Activated naive CD8-positive, alpha-beta T cell treated with anti-CD3 and anti-CD28 coated beads, Interleukin-2, amount 50 U/mL, for 24 hours (primary cell): ENCODE measurements at regions not wholly inside any gene's neighbourhood (a gene's known extent, or its start where the extent isn't known, plus 50 kb on each side); places are given as distances from the start of the nearest gene placed in this dataset.

Experiments
- ATAC-seq: fragments of 150-1000 bp; cut with Tn5 transposase; one replicate; pipeline ENCODE4 v1.10.0; 2021
- DNase-seq: peaks from one replicate; pipeline ENCODE4 v3.0.0; 2021
- H3K27ac Mint-ChIP-seq: one replicate; pipeline ENCODE4 v1.8.0; 2021; ENCODE audit warnings: mild to moderate bottlenecking, mixed read lengths
- H3K27me3 Mint-ChIP-seq: one replicate; pipeline ENCODE4 v1.8.0; 2021; ENCODE audit warnings: mixed read lengths
- H3K36me3 Mint-ChIP-seq: one replicate; pipeline ENCODE4 v1.8.0; 2021; ENCODE audit warnings: low read depth, mixed read lengths
- H3K4me1 Mint-ChIP-seq: one replicate; pipeline ENCODE4 v1.8.0; 2021; ENCODE audit warnings: mixed read lengths
- H3K4me3 Mint-ChIP-seq: one replicate; pipeline ENCODE4 v1.8.0; 2021; ENCODE audit warnings: mild to moderate bottlenecking, moderate library complexity, mixed read lengths
- H3K9me3 Mint-ChIP-seq: one replicate; pipeline ENCODE4 v1.8.0; 2021; ENCODE audit warnings: mixed read lengths

DNA sequence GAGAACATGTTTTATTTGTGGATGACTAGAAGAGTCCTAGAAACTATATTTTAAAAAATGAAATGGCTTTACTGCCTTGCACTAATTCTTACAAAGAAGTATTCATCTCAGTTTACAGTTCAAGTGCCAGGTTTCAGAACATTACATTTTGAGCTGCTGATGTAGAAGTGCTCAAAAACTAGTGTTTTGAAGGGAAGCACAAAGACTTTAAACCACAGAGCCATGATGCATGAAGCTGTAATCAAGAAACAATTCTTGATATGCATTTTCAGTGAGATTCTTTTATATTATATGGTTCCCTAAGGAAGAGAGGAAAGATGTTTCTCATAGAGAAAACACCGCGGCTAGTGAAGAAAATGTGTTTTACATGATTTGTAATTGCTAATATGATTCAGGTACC lies 1163.0 kb downstream of the RAPGEF2 start:
- Mint-ChIP-seq H3K27ac (no peak overlapping the region), H3K4me1 (no peaks in the 10 kb centered on the region), H3K27me3 (no peaks in the 10 kb centered on the region), H3K4me3 (no peak overlapping the region), H3K9me3 (peaks cover 4% of the 10 kb centered on the region), H3K36me3 (no peaks in the 10 kb centered on the region)
- DNase-seq (no peak), ATAC-seq (no peak)

DNA sequence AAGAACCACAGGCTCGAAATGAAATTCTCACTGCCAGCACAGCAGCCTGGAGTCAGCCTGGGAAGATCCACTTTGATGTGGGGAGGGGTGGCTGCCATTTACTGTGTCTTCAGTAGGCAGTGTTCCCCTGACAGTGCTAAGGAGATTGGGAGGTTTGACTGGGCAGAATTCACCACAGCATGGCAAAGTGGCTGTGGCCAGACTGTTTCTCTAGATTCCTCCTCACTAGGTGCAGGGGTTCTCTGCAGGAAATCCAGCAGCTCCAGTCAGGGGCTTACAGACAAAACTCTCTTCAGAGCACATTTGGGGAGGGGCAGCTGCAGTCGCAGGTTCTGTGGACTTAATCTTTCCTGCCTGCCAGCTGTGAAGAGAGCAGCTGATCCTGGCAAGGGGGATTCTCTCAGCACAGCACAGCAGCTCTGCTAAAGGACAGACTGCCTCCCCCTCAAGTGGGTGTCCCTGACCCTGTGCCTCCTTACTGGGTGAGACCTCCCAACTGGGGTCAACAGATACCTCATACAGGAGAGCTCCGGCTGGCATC lies 1174.0 kb downstream of the RAPGEF2 start:
- Mint-ChIP-seq H3K4me3 (no peak overlapping the region), H3K4me1 (no peaks in the 10 kb centered on the region), H3K9me3 (peaks cover 35% of the 10 kb centered on the region), H3K36me3 (no peaks in the 10 kb centered on the region), H3K27me3 (no peaks in the 10 kb centered on the region), H3K27ac (no peak overlapping the region)
- DNase-seq, result no peak
- no peak for ATAC-seq

DNA sequence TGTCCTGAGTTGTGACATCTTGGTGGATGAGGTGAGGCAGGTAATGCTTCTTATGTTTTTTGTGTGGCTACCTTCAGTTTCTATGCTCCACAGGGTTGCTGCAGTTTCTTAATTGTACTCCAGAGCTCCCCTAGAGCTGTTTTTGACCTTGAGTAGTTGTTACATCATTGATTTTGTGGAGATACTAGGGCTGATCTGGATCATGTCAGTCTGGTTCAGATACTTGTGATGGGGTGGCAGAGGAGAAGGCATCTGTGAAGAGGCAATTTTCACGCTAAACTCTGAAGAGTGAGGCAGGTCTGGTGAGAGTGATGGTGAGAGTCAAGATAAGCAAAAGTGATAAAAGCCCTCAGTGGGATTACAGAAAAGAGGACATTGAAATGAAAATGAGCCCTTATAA lies 1180.2 kb downstream of the RAPGEF2 start:
- ATAC-seq (no peak), DNase-seq (no peak)
- no peaks in the 10 kb centered on the region for H3K36me3 Mint-ChIP-seq
- no peaks in the 10 kb centered on the region for H3K4me1 Mint-ChIP-seq
- no peak overlapping the region for H3K27ac Mint-ChIP-seq
- H3K9me3 Mint-ChIP-seq, result peaks cover 35% of the 10 kb centered on the region
- H3K4me3 Mint-ChIP-seq, result no peak overlapping the region
- H3K27me3 Mint-ChIP-seq, result no peaks in the 10 kb centered on the region

DNA sequence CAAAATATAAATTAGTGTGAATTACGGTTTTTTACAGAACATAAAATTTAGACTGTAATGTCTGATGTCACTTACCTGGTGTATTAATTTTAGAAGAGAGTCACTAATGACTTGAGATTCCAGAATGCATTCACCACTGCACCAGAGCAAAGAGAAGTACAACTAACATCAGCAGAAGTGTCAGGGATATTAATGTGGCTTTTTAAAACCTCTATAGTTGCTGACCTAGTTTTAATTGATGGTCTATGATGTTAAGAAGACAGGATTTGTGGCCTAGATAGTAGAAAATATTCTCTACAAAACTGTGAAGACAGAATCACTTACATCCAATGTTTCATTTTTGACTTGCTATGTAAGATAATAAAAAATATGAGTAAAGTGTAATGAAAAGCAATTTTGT lies 1181.6 kb downstream of the RAPGEF2 start:
- no peaks in the 10 kb centered on the region for H3K36me3 Mint-ChIP-seq
- H3K27me3 Mint-ChIP-seq, result no peaks in the 10 kb centered on the region
- ATAC-seq, result no peak
- no peak for DNase-seq
- no peak overlapping the region for H3K27ac Mint-ChIP-seq
- H3K4me3 Mint-ChIP-seq, result no peak overlapping the region
- H3K4me1 Mint-ChIP-seq, result no peaks in the 10 kb centered on the region
- peaks cover 35% of the 10 kb centered on the region for H3K9me3 Mint-ChIP-seq

DNA sequence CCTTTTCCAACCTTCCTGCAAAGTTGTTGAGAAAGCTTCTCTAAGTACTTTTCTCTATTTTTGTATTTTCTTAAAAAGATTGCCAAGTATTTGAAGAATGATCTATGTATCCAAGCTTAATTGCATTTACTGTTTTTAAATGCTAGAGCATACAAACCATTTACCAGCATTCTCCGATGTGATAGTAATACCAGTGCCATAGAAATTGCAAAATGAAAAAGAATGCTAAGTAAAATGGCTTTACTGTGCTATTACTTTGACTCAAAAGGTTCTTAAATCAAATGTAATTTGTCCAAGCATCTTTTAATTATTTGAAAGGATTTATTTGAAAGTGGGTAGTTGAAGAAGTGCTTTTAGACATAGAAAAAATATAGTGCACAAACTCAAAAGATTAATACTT lies 1183.2 kb downstream of the RAPGEF2 start:
- Mint-ChIP-seq H3K27me3 (no peaks in the 10 kb centered on the region), H3K4me1 (no peaks in the 10 kb centered on the region), H3K27ac (no peak overlapping the region), H3K9me3 (peaks cover 27% of the 10 kb centered on the region), H3K36me3 (no peaks in the 10 kb centered on the region), H3K4me3 (no peak overlapping the region)
- DNase-seq (no peak), ATAC-seq (no peak)

DNA sequence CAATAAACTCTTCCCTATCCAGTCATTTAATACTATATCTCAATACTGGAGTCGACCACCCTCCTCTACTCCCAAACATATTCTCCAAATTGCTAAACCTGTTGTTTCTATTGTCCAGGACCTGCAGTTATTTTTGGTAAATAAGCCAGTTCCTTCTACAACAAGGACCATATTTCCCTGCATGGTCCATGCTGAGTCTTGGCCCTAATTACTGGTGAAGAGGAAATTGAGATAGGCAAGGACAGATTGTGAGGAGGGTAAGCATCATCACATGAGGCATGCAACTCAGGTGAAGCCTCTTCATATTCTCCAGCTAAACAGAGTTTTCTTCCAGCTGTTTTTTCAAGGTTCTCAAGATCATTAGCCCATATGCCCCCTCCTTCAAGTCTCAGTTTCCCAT lies 1193.6 kb downstream of the RAPGEF2 start:
- Mint-ChIP-seq H3K4me1 (no peaks in the 10 kb centered on the region), H3K4me3 (no peak overlapping the region), H3K27me3 (no peaks in the 10 kb centered on the region), H3K36me3 (no peaks in the 10 kb centered on the region), H3K9me3 (peaks cover 11% of the 10 kb centered on the region), H3K27ac (no peak overlapping the region)
- no peak for ATAC-seq
- DNase-seq, result no peak

DNA sequence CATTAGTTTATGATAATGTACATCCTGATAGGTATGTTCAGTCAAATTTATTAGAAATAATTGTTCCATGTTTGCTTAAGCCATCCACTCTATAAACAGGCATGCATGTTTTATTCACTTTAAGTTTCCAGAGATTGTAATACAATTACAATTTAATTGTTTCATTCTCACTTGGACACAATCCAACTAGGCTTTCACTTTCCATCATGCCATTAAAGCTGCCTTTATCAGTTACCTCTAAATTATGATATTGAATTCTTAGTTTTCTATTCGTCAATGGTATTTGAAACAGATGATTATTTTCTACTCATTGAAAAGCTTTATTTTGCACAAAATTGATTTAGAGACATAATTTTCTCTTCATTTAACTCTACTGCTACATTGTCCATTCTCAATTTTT lies 1196.3 kb downstream of the RAPGEF2 start:
- Mint-ChIP-seq H3K9me3 (peaks cover 7% of the 10 kb centered on the region), H3K4me1 (no peaks in the 10 kb centered on the region), H3K4me3 (no peak overlapping the region), H3K27ac (no peak overlapping the region), H3K36me3 (no peaks in the 10 kb centered on the region), H3K27me3 (no peaks in the 10 kb centered on the region)
- DNase-seq (no peak), ATAC-seq (no peak)

DNA sequence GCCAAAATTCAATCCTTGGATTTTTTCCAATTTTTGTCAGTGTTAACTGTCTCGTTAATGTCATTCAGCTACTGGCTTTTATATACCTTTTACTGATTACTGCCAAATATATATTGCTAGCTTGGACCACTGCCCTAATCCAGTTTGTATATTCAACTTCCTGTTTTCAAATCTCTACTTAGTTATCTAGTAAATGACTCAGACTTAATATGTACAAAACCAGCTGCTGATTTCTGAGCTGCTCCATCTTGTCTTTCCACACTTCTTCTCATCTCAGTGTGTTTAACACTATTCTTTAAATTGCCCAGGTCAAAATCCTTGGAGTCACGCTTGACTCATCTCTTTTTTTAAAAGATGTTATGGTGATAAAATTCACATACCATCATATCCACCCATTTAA lies 1196.7 kb downstream of the RAPGEF2 start:
- no peaks in the 10 kb centered on the region for H3K4me1 Mint-ChIP-seq
- no peak overlapping the region for H3K4me3 Mint-ChIP-seq
- H3K27me3 Mint-ChIP-seq, result no peaks in the 10 kb centered on the region
- H3K36me3 Mint-ChIP-seq, result no peaks in the 10 kb centered on the region
- ATAC-seq, result no peak
- H3K27ac Mint-ChIP-seq, result no peak overlapping the region
- DNase-seq, result no peak
- peaks cover 7% of the 10 kb centered on the region for H3K9me3 Mint-ChIP-seq

DNA sequence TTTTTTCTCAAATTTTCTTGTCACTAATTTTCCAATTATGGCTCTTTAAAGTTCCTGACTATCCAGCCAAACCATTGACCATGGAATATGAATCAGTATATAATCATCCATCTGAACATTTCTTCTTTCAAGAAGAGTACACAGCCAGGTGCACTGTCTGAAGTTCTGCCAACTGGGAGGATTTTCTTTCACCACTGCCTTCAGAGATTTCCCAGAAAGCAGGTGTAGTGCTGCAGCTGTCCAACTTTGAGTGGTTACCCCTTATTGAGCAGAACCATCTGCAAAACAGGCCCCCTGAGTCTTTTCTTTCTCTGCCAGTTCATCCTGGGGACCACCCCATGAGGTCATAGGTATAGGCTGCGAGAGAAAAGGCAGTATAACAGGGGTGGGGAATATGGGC lies 1213.2 kb downstream of the RAPGEF2 start:
- Mint-ChIP-seq H3K36me3 (no peaks in the 10 kb centered on the region), H3K4me1 (no peaks in the 10 kb centered on the region), H3K27me3 (no peaks in the 10 kb centered on the region), H3K4me3 (no peak overlapping the region), H3K9me3 (peaks cover 5% of the 10 kb centered on the region), H3K27ac (no peak overlapping the region)
- DNase-seq (no peak), ATAC-seq (no peak)

DNA sequence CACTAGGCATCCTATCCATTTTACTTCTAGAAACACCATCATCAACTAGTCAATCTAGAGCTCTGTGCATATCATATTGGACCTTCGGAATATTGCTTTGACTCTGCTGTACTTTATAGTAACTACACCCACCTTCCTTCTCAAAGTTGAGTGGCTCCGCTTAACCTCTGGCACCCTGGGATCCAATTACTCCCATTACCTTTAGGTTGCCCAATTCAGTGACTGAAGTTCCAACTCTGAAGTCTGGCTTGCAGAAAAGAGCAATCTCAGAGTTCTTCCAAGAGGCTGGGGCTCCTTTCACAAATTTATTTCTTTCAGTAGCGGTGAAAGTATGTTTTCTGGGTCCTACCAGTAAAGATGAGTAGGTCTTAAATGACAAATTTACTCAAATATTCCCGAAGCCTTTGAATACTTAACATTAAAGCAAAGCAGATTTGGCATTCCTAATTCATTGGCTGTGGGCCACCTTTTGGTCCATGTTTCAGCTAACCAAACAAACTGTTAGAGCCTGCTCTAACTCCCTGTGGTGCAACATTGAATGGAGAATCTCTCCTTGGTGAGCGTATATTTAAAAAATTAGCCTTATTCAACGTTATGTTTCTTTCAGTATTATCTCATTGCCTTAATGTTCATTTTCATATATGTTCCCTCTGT lies 1215.8 kb downstream of the RAPGEF2 start:
- Mint-ChIP-seq H3K4me3 (no peak overlapping the region), H3K36me3 (no peaks in the 10 kb centered on the region), H3K4me1 (no peaks in the 10 kb centered on the region), H3K9me3 (no peaks in the 10 kb centered on the region), H3K27ac (no peak overlapping the region), H3K27me3 (no peaks in the 10 kb centered on the region)
- ATAC-seq (no peak), DNase-seq (no peak)

DNA sequence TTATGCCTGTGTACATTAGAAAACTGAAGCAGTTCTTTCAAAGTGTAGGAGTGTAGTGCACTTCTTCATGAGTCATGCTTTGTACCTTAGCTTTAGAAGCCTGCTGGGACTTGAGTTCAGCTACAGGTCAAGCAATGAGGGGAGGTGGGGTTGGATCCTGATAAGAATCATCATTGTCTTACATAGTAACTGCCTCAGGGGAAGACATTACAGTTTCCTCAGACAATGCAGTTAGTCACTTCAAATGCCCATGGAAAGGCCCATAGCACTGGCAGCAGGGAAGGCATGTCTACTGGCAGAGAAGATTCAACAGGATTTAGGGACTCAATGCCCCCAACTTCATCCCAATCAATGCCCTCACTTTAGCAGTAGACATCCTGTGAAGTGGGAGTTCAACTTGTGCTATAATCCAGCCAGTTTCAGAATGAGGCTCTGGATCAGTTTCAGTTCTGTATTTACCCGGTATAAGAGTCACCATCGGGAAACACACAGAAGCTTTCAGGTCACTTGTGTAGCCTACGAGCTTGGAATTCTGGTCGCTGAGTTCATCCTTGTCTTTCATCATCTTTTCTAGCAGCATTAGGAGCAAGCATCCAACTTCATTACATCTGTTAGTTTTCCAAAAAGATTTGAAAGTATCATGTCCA lies 1216.5 kb downstream of the RAPGEF2 start:
- DNase-seq, result no peak
- Mint-ChIP-seq H3K27me3 (no peaks in the 10 kb centered on the region), H3K9me3 (no peaks in the 10 kb centered on the region), H3K4me3 (no peak overlapping the region), H3K4me1 (no peaks in the 10 kb centered on the region), H3K27ac (no peak overlapping the region), H3K36me3 (no peaks in the 10 kb centered on the region)
- ATAC-seq, result no peak

DNA sequence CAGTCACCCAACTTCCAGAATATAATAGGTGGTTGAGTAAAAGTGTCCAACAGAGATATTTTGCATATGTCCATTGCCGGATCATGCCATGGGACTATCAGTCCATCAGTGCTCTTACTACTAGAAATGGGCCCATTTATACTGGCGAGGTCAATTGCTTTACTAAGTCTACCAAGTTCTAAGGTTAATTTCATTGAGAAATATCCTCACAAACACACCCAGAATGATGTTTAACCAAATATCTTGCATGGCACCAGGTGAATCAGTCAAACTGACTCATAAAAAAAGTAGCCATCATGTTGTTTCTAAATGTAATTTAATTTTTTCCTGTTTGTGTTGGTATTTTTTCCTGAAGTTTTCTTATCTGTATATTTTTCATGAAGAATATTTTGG lies 1217.0 kb downstream of the RAPGEF2 start:
- Mint-ChIP-seq H3K36me3 (no peaks in the 10 kb centered on the region), H3K9me3 (no peaks in the 10 kb centered on the region), H3K4me1 (no peaks in the 10 kb centered on the region), H3K27ac (no peak overlapping the region), H3K27me3 (no peaks in the 10 kb centered on the region), H3K4me3 (no peak overlapping the region)
- DNase-seq (no peak), ATAC-seq (no peak)

DNA sequence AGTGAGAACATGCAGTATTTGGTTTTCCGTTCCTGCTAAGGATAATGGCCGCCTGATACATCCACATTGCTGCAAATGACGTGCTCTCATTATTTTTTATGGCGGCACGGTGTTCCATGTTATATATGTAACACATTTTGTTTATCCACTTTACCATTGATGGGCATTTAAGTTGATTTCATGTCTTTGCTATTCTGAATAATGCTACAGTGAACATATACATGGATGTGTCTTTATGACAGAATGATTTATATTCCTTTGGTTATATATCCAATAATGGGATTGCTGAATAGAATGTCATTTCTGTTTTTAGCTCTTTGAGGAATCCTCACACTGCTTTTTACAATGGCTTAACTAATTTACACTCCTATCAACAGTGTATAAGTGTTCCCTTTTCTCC lies 1223.2 kb downstream of the RAPGEF2 start:
- DNase-seq, result no peak
- Mint-ChIP-seq H3K9me3 (no peaks in the 10 kb centered on the region), H3K27ac (no peak overlapping the region), H3K4me1 (no peaks in the 10 kb centered on the region), H3K4me3 (no peak overlapping the region), H3K27me3 (no peaks in the 10 kb centered on the region), H3K36me3 (no peaks in the 10 kb centered on the region)
- ATAC-seq, result no peak

DNA sequence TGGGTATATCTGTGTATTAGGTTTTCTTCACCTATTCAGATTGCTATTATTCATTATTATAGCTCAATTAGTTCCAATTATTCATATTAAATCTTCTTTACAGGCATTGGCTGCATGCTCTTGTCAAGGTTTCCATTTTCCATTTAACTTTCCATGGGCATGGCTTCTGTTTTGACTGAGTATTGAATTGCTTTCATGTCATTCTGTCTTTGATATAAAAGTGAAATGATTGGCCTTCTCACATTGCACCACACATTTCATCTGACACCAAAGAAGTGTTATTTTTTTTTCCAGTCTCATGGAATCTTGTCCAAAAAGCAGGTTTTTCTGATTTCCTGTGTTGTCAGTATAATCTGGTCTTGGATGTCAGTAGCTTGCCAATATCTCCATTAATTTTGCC lies 1244.3 kb downstream of the RAPGEF2 start:
- Mint-ChIP-seq H3K4me3 (no peak overlapping the region), H3K9me3 (peaks cover 9% of the 10 kb centered on the region), H3K27ac (no peak overlapping the region), H3K4me1 (no peaks in the 10 kb centered on the region), H3K36me3 (no peaks in the 10 kb centered on the region), H3K27me3 (no peaks in the 10 kb centered on the region)
- ATAC-seq (no peak), DNase-seq (no peak)

DNA sequence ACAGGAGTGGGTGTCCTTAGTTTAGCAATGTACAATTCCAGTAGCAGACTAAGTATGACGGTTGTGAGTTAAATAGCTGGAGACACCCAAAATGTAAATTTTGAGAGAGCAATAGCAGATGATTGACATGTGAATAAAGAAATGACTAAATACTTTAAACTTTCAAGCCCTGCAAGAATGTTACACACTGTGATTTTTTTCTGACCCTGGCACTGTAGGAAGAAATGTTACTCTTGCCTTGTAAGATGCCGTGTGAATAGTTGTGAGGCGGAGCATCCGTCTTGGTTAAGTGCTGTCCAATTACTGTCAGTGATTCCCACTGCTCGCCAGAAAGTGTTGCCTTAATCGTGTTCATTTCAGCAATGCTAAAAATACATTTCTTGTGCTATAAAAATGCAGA lies 1248.1 kb downstream of the RAPGEF2 start:
- Mint-ChIP-seq H3K9me3 (peaks cover 2% of the 10 kb centered on the region), H3K27me3 (no peaks in the 10 kb centered on the region), H3K4me1 (no peaks in the 10 kb centered on the region), H3K27ac (no peak overlapping the region), H3K36me3 (no peaks in the 10 kb centered on the region), H3K4me3 (no peak overlapping the region)
- no peak for ATAC-seq
- DNase-seq, result no peak
